ENCODE measurements at regions not wholly inside any gene's neighbourhood (a gene's known extent, or its start where the extent isn't known, plus 50 kb on each side); places are given as distances from the start of the nearest gene placed in this dataset.

DNA sequence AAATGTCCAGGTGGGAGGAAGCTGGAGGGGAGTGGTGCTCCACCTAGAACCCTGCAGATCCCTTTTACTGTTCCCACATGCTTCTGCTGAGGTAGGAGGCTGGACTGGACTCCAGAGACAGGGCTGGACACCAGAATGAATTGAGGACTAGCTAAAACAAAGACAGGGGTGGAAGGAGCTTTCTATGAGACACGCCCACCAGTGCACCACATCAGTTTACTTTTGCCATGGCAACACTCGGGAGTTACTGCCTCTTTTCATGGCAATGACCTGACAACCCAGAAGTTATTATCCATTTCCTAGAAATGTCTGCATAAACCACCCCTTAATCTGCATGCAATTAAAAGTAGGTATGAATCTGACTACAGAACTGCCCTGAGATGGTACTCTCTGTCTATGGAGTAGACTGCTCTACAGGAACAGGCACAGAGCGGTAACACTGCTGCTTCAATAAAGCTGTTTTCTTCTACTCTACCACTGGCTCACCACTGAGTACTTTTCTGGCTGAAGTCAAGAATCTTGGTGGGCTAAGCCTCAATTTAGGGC, 211.7 kb downstream of the TFAP2C start:
- DNase-seq = no peak

DNA sequence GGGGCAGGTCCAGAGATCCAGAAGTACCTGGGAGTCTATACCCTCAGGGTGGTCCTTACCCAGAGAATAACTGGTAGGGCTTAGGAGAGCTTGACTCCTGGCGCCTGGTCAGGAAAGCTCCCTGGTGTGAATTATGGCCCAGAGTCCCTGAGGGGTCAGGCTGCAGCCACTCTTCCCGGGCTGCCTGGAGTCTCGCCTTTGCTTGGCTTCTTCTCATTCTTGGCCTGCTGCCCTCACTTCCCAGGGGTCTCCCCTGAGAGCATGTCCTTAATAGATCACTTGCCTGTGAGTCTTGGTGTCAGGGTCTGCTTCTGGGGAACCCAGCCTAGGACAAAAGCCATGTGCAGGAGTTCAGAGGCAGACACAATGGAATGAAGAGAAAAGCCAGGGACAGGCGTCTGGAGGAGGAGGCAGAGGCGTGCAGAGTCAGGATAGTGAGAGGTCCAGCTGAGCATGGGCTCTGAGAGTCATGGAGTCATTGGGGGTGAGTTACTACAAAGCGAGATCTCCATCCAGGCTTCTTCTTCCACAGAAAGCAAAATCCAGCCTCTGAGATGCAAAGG, 212.3 kb downstream of the TFAP2C start:
- DNase-seq = no peak

DNA sequence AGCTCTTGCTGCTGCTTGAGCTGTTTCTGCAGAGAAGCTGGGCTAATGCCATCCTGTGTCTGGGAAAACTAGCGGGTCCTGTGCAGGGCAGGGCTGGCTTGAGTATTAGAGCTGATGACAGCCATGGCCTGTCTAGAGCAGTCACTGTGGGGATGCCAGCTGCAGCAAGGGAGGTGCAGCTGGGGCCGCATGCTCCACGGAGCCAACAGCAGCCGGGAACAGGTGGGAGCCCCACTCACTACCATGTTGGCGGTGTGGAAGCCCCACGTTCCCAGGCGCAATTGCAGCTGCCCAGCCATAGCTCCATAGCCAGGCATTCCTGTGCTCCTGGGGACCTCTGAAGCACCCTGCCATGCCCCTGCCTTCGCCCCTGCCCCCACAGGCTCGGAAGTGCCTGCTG, 212.9 kb downstream of the TFAP2C start:
- DNase-seq = no peak

DNA sequence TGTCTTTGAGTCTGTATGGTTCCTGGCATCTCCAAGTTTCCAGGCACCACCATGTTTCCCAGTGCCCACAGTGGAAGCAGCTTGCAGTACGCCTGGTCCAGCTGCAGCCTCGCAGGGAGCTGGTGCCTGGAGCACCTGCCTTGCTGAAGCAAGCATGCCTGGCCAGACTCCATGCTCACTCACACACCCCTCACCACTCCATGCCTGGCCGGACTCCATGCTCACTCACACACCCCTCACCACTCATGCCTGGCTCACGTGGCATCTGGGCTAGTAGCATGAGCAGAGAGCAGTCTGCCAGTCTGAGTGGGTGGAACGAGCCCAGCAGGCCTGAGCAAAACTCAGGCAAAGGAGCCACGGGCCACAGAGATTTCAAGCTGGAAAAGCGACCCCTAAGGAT, 214.3 kb downstream of the TFAP2C start:
- no peak for DNase-seq

DNA sequence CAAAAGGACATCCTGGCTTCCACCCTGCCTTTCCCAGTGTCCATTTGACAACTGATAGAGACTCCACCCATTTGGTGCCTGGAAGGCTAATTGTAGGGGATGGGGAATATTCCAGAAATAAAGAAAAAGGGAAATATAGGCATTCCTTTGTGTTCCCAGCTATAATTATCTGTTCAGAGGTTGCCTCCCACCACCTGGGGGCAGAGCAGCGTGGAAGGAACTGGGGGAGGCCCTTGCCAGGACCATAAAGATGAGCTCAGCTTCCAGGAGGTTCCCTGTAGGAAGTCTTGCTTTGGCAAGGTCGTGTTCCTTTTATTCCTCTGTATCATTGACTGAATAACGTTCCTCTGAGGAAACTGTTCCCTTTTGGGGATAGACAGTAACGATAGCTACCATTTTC, 214.7 kb downstream of the TFAP2C start:
- no peak for DNase-seq

DNA sequence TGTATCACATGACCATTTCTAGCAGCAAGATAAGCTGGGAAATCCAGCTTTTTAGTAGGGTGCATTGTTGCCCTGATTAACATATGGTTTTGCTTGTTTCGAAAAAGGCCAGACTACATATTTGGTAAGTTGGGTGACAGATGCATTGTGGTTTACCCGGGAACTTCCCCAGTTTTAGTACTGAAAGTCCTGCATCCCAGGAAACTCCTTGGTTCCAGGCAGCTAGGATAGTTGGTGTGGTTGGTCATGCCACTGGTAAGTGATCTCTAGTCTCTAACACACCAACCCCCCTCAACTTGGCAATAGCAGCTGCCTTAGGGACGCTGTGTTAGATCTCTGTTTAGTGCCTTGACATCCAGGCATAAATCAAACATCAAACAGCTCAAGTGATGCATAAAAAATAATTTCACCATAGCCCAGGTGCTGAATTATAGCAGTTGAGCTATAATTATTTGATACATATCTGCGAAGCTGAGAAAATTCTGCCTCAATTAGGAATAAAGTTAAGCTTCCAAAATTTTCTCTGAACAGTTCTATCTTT, 216.5 kb downstream of the TFAP2C start:
- no peak for DNase-seq

DNA sequence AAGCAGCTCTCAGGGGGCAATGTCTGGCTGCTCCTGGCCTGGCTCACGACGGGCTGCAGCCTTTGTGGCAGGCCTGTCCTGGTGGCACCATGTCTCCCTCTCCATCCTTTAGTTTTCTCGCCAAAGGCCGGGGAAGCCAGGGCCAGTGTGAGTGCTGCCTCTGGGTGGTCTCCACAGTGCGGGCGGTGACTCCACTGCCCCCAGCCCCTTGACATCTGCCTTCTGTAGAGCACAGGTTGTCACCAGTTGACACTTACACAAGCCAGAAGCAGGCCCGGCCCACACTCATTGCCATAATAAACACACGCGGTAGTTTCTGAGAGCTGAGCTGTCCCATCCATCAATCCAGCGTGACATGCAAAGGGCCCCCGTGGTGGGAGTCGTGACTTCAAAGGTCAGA, 219.5 kb downstream of the TFAP2C start:
- no peak for DNase-seq

DNA sequence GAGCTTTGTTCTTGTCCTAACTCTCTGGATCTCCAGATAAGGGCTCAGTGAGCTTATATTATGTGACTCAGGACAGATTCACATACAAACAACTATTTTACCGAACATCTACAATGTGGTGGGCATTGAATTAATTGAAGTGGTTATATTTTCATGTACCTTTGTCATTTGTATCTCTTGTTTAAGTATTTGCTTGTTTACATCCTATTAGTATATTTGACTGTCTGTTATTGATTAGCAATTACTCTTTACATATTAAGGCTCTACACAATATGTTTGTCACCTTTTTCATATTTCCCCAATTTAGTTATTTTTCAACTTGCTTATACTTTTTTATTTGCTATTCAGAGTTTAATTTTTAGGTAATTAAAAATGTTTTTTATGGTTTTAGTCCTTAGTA, 222.4 kb downstream of the TFAP2C start:
- DNase-seq = no peak

DNA sequence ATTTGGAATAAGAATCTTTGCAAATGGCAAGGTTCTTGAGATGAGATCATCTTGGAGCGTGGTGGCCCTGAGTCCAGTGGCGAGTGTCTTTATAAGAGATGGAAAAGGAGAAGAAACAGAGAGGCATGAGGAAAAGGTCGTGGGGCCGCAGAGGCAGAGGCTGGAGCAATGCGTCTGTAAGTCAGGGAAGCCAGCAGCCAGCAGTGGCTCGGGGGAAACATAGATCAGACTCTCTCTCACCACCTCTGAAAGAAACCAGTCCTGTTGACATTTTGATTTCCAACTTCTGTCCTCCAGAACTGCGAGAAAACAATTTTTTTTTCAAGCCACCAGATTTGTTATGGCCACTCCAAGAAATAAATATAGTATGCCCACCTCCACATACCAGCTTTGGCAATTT, 226.6 kb downstream of the TFAP2C start:
- no peak for DNase-seq

DNA sequence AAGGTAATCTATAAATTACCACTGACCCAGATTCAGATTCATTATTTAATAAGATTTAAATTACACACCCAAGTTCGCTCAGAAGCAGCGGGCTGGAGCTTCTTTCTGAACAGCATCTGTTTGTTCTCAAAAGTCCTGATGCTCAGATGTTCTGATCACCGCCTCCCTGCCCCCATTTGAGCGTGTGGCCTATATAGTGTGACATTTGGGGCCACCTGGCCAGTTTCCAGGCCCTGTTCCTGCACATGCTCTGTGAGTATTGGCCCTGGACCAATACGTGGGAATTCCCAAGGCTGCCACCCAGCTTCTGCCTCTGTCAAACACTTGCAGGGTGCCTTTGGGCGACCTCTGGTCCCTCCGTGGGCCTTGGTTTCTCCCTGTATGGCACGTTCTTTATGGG, 228.8 kb downstream of the TFAP2C start:
- DNase-seq = no peak

DNA sequence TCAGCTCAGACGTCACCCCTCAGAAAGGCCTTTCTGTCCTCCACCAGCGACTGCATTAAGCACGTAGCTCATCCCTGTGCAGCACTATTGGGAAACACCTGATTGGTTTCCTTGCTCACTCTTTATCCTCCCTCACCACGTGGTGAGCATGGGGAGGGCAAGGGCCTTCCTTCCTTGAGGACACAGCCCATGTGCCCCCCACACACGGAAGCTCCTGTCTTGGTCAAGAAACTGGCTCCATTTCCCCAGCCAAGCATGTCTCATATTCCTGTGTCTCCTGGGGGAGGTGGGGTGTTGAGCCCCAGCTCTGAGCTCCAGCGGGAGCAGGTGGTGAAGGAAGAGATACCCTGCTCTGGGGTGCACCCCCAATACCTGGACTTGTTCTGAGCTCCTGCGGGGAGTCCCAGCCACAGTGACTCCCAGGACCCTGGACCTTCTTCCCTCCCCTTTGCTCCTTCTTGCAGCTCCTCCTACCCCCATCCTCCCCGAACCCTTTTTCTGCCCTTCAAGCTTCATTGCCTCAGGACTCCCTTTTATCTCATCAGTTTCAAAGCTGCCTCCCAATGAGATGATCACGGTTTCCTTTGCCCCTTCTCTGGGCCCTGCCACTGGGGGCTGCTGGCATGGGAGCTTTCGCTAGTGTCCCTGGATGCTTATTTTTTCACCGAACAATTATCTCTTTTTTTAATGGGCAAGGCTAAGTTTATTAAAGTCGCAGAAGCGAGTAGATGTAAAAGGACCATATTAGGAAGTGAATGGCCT, 230.1 kb downstream of the TFAP2C start:
- no peak for DNase-seq

DNA sequence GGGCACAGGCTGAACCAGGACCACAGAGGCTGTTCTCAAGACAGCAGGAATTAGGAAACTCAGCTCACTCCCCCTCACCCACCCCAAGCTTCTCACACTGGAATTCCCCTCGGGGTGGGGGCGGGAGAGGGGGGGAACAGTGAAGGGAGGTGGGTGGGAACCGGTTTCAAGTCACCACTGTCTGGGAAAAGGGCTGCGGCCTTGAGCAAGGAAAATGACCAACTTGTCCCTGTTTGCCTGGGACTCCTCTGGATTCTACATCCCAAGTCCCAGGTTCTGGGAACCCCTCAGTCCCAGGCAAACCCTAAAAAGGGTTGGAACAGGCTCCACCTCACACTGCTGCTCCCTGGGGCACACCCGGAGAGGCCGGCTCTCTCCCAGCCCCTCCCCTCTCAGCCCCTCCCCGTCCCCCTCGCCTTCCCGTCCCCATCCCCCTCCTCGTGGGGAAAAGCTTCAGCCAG, 230.7 kb downstream of the TFAP2C start:
- no peak for DNase-seq

DNA sequence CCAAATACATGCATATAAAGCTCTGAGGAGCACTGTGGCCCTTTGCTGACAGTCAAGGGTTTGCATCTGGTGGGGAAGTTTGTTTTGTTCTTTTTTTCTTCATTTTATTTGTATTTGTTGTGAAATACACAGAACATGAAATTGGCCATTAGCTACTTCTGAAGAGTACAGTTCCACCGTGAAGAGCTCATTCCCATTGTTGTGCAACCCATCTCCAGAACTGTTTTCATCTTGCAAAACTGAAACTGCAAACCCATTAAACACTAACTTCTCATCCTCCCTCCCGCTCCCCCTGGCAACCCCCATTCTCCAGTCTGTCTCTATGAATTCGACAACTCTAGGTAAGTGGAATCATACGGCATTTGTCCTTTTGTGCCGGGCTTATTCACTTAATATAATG, 231.3 kb downstream of the TFAP2C start:
- DNase-seq = no peak

DNA sequence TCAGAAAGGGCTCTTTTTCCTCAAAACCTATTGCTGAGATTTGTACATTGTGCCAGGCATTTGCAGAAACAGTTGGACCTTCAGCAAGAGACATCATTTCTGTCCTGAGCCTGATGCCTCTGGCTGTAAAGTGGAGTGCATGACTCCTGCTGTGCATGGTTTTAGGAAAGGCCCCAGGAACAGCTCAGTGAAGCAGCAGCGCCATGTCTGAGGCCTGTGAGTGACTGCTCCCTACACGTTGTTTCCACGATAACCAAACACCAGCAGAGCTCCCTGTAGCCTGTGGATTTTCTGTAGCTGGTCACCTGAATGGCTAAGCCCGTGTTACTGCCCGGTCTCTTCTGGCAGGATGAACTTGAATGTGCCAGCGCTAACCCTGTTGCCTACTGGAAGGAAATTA, 232.5 kb downstream of the TFAP2C start:
- DNase-seq = no peak

DNA sequence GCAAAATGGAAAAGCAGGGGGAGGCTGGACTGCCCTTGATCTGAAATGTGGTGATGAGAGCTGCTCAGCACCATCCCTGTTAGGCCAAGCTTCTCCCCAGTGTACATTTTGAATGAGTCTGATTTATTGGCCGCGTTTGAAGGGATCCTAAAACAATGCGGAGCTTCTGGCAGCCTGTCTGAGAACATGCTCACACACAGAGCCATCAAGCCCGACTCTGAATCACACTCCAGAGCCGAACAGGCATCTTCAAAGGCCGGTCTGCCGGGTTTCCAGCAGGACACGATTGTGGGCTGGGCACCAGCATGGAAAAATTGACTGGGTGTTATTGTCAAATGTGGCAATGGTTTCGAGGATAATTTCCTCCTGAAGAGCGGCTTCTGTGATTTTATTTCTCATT, 235.9 kb downstream of the TFAP2C start:
- no peak for DNase-seq

DNA sequence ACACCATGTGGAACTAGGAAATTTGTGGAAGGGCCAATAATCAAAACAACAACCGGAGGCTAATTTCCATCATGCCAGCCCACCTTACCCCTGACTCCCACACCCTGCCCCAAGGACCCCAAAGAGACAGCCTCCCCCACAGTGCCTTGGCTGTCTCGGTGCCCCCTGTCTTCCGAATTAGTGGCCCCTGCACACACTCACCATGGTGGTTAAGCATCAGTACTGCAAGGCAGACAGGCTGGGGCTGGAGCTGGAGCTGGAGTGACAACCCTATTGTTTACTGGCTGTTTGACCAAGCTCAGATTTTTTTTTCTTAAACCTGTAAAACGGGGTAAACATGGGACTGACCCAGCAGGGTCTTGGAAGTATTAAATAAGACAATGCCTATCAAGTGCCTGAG, 238.0 kb downstream of the TFAP2C start:
- no peak for DNase-seq

DNA sequence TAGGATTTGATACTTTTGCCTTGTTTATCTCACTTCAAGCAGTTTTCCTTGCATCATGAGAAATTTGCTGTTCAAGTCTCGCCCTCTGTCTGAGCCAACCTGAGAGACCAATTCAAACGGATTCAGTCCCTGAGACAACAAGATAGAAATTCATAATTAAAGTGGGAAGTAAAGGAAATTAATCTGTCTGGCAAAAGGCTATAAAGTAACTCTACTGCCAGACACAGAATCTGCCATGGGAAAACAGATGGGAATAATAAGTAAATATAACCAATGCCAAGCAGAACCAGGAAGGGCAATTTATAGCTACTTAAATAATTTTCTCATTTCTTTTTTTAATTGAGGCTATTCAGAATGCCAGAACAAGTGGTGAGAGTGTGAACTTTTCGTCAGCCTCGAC, 239.6 kb downstream of the TFAP2C start:
- no peak for DNase-seq

DNA sequence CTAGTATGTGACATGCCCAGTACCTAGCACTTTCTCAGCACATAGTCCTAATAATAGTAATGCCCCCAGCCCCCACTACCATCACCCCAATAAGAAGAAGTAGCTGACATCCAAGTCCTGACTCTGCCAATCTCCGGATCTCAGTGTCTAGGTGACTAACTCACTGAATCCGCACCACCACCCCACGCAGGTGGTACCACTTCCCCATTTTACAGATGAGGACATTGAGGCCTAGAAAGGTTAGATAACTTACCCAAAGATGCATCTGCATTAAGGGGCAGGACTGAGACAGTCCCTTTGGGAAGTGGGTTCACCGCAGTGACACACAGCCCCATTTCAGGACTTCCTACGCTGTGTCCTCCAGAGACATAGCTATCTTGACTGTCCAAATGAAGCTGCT, 241.2 kb downstream of the TFAP2C start:
- no peak for DNase-seq

DNA sequence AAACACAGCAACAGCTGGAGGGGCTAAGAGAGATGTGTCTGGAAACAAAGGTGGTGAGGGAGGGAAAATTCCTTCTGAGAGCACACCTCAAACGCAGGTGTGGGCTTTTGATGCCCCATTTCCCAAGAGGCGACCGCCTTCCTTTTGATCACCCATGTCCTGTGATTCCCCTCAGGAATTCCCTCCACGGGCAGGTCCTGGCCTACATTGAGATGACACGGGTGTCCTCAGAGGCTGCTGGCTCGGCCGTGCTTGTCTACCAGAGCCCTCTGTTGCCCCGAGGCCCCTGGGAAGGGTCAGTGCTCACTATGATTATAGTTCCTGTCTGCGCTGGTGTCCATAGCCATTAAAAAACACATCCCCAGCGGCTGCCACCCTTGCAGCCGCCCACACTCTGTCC, 242.6 kb downstream of the TFAP2C start:
- no peak for DNase-seq

DNA sequence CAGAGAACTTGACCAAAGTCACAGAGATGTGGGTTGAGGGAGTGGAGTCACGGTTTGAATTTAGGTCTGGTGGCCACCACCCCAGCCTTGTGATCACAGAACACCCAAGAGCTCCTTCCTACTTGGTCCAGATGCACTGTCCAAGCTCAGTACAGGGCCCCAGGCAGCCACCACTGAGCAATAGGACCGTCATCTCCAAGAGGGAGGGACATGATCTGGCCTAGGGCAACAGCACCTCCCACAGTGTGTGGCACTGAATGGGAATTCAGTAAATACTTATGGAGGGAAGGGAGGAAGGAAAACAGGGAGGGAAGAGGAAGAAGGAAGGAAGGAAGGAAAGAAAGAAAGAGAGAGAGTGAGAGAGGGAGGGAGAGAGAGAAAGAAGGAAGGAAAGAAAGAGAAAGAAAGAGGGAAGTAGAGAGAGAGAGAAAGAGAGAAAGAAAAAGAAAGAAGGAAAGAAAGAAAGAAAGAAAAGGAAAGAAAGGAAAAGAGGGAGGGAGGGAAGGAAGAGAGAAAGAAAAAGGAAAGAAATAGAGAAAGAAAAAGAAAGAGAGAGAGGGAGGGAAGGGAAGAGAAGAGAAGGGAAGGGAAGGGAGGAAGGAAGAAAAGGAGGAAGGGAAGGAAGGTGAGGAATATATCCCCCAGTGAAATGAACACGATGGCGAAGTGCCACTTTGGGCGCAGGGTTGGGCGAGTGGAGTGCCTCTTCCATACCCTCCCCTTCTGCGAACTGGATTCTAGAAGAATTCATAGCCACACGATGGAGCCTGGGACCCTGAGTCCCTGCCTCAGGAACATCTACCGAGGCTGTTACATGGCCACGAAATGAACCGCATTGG, 243.7 kb downstream of the TFAP2C start:
- no peak for DNase-seq

DNA sequence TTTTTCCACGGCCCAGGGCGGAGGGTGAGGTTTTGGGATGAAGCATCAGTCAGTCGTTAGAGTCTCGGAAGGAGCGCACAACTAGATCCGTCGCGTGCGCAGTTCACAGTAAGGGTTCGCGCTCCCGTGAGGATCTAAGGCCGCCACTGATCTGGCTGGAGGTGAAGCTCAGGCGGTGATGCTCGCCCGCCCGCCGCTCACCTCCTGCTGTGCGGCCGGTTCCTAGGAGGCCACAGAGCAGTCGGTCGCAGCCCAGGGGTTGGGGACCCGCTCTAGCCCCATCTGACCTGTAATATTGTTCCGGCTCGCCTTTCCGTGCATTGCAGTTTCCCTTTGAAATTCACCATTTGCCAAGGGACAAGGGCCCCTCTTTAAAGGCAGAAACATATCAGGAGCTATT, 244.7 kb downstream of the TFAP2C start:
- DNase-seq = no peak

DNA sequence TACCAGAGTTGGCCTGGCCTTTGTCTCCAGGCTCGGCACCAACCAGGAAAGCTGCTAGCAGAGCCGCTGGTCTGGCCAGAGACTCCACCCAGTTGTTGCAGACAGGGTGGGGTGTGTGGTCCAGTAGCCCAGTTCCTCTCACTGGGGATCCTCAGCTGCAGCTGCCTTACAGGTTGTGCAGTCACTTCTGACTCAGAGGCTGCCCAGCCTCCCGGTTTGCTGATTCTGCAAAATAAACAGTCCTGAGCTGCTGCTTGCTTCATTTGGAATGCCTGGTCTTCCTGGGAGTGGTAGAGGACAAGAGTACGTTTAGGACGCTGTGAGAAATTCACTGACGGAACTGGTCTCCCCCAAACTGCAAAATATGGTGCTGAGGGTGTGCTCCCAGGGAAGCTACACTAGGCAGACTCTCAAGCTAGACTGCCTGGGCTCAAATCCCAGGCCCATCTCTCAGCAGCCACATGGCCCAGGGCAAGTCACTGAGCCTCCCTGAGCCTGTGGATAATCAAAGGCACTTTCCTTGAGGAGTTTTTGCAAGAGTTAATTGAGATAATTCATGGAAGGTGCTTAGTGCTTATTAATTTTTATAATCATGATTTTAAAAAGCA, 246.1 kb downstream of the TFAP2C start:
- DNase-seq = no peak

DNA sequence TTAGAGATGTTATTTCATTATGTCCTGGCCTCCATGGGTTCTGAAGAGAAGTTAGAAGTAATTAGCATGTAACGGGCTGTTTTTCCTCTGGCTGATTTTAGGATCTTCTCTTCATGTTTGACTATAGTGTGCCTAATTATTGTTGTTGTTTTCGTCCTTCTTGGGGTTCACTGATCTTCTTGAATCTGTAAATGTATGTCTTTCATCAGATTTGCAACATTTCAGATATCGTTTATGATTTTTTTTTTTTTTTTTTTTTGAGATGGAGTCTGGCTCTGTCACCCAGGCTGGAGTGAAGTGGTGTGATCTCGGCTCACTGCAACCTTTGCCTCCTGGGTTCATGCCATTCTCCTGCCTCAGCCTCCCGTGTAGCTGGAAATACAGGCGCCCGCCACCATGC, 246.7 kb downstream of the TFAP2C start:
- no peak for DNase-seq
